ENCODE measurements at regions not wholly inside any gene's neighbourhood (a gene's known extent, or its start where the extent isn't known, plus 50 kb on each side); places are given as distances from the start of the nearest gene placed in this dataset.

- H3K4me1 Mint-ChIP-seq (ENCODE audit: low read depth) = no peaks in the 10 kb centered on the region
- no peak overlapping the region for H3K4me3 Mint-ChIP-seq (ENCODE audit: low read depth)
- H3K27ac Mint-ChIP-seq = no peak overlapping the region
- TF ChIP-seq, protein P1, sequence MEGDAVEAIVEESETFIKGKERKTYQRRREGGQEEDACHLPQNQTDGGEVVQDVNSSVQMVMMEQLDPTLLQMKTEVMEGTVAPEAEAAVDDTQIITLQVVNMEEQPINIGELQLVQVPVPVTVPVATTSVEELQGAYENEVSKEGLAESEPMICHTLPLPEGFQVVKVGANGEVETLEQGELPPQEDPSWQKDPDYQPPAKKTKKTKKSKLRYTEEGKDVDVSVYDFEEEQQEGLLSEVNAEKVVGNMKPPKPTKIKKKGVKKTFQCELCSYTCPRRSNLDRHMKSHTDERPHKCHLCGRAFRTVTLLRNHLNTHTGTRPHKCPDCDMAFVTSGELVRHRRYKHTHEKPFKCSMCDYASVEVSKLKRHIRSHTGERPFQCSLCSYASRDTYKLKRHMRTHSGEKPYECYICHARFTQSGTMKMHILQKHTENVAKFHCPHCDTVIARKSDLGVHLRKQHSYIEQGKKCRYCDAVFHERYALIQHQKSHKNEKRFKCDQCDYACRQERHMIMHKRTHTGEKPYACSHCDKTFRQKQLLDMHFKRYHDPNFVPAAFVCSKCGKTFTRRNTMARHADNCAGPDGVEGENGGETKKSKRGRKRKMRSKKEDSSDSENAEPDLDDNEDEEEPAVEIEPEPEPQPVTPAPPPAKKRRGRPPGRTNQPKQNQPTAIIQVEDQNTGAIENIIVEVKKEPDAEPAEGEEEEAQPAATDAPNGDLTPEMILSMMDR (IDR thresholded peaks at IDR 0.05; ENCODE audit: unreplicated experiment) = no peak
- DNase-seq (ENCODE audit: low spot score, unreplicated experiment) = no peak
- H3K27me3 Mint-ChIP-seq = no peaks in the 10 kb centered on the region
- H3K9me3 Mint-ChIP-seq (ENCODE audit: low read depth) = no peaks in the 10 kb centered on the region
- H3K36me3 Mint-ChIP-seq (ENCODE audit: insufficient read depth) = no peaks in the 10 kb centered on the region
Observed at GRCh38 chr2:185891403-185891802, 152.8 kb downstream of the FSIP2 start.

DNA sequence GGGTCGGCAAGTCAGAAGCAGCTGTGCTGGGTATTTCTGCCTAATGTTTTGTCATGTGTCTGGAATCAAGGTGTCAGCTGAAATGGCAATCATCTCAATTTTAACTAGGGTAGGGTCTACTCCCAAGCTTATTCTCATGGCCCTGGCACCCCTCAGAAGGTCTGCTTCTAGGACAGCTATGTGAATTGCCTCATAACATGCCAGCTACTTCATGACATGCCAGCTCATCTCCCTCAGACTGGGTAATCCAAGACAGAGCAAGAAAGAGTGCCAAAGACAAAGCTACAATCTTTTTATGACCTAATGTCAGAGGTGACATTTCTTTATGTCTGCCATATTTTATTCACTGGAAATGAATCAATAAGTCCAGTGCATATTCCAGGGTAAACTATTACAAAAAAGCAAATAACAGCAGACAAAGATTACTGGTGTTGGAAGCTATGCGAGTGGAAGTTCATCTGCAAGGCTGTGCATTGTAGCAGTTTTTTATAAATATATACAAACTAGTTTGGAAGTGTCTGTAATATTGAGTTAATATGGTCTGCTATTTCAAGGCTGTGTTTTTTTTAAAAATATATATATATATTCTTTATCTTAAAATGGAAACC lies 153.3 kb downstream of the FSIP2 start:
- TF ChIP-seq, protein P1 (IDR thresholded peaks at IDR 0.05; ENCODE audit: unreplicated experiment) = no peak
- no peak for DNase-seq (ENCODE audit: low spot score, unreplicated experiment)
- no peaks in the 10 kb centered on the region for H3K4me1 Mint-ChIP-seq (ENCODE audit: low read depth)
- H3K9me3 Mint-ChIP-seq (ENCODE audit: low read depth) = no peaks in the 10 kb centered on the region
- no peaks in the 10 kb centered on the region for H3K27me3 Mint-ChIP-seq
- no peaks in the 10 kb centered on the region for H3K36me3 Mint-ChIP-seq (ENCODE audit: insufficient read depth)
- H3K27ac Mint-ChIP-seq = no peak overlapping the region
- no peak overlapping the region for H3K4me3 Mint-ChIP-seq (ENCODE audit: low read depth)

- no peaks in the 10 kb centered on the region for H3K4me1 Mint-ChIP-seq (ENCODE audit: low read depth)
- no peak overlapping the region for H3K4me3 Mint-ChIP-seq (ENCODE audit: low read depth)
- no peaks in the 10 kb centered on the region for H3K9me3 Mint-ChIP-seq (ENCODE audit: low read depth)
- H3K27ac Mint-ChIP-seq = no peak overlapping the region
- H3K36me3 Mint-ChIP-seq (ENCODE audit: insufficient read depth) = no peaks in the 10 kb centered on the region
- TF ChIP-seq, protein P1 (IDR thresholded peaks at IDR 0.05; ENCODE audit: unreplicated experiment) = no peak
- no peaks in the 10 kb centered on the region for H3K27me3 Mint-ChIP-seq
- no peak for DNase-seq (ENCODE audit: low spot score, unreplicated experiment)
Observed at GRCh38 chr2:185892484-185892883, 153.9 kb downstream of the FSIP2 start.

DNA sequence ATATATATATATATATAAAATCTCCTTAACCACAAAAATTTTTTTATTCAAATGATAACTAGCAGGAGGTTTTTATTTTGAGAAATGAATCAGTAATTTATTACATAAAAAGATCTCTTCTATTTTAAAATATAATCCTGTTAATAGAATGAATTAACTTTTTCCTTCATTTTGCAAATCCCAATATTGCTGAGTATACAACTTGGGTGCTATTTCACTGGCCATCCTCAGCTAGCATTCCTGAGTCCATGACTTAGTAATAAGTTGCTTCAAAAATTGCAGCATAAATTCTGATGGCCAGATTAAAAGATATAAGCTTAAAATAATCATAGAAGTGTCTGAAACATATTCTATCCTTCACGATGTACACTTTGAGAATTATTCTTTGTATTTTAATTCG lies 155.6 kb downstream of the FSIP2 start:
- H3K4me3 Mint-ChIP-seq (ENCODE audit: low read depth) = no peak overlapping the region
- H3K9me3 Mint-ChIP-seq (ENCODE audit: low read depth) = no peaks in the 10 kb centered on the region
- H3K27me3 Mint-ChIP-seq = no peaks in the 10 kb centered on the region
- no peak overlapping the region for H3K27ac Mint-ChIP-seq
- TF ChIP-seq, protein P1 (IDR thresholded peaks at IDR 0.05; ENCODE audit: unreplicated experiment) = no peak
- H3K4me1 Mint-ChIP-seq (ENCODE audit: low read depth) = no peaks in the 10 kb centered on the region
- DNase-seq (ENCODE audit: low spot score, unreplicated experiment) = no peak
- no peaks in the 10 kb centered on the region for H3K36me3 Mint-ChIP-seq (ENCODE audit: insufficient read depth)

DNA sequence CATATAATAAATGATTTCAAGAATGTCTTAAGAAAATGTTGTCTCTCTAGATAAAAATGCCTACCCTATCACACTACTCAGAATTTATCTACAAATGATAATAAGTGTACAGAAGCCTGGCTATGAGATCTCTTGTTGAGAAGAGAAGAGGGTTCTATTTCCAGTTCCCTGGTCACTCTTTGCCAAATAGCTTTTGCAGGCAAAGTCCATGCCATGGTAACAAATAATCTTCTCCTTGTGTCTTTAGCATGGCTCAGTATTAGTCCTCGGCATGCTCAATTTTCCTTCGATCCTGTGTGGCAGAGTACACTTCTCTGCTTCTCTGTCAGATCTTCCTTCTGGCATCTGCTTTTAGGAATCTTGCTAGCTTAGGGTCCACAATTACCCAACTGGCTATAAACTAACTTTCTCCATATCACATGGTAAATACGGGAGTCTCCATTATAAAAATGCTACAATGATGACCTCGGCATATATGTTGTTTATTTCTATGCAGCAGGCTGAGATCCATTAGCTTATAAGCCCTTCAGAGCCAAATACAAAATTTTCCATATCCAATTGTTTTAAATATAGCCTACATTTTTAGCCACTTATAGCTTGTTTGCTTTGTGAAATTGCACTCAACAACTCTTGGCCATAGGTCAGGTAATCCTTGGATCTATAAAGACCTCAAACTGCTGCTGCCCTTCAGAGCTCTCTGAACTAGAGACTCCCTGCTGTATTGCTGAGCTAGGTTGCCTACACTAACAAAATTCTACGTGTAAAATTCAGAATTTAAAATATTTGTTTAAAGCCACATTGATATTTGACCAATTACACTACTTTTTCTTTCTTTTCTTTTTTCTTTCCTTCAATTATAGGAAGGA lies 157.5 kb downstream of the FSIP2 start:
- H3K4me1 Mint-ChIP-seq (ENCODE audit: low read depth) = no peaks in the 10 kb centered on the region
- no peak overlapping the region for H3K27ac Mint-ChIP-seq
- no peaks in the 10 kb centered on the region for H3K27me3 Mint-ChIP-seq
- TF ChIP-seq, protein P1 (IDR thresholded peaks at IDR 0.05; ENCODE audit: unreplicated experiment) = no peak
- no peak for DNase-seq (ENCODE audit: low spot score, unreplicated experiment)
- H3K36me3 Mint-ChIP-seq (ENCODE audit: insufficient read depth) = no peaks in the 10 kb centered on the region
- no peak overlapping the region for H3K4me3 Mint-ChIP-seq (ENCODE audit: low read depth)
- no peaks in the 10 kb centered on the region for H3K9me3 Mint-ChIP-seq (ENCODE audit: low read depth)

Measured in progenitor cell of endocrine pancreas (in vitro differentiated cells).